Superior temporal gyrus (tissue), 1 donor: ENCODE measurements at regions not wholly inside any gene's neighbourhood (a gene's known extent, or its start where the extent isn't known, plus 50 kb on each side); places are given as distances from the start of the nearest gene placed in this dataset.

Source experiments
- DNase-seq: peaks from one replicate; pipeline ENCODE4 v3.0.0-alpha.2; 2016; ENCODE audit errors: extremely low spot score

- peak; percentile 18 for DNase-seq
Observed at GRCh38 chr17:72518159-72518732, 397.4 kb downstream of the SOX9 start.

- peak; percentile 30 for DNase-seq
Observed at GRCh38 chr17:72518753-72519597, 398.2 kb downstream of the SOX9 start.

GRCh38 chr17:72519598-72519936 is 398.7 kb downstream of the SOX9 start:
- no peak for DNase-seq

GRCh38 chr17:72520665-72521303 is 400.0 kb downstream of the SOX9 start:
- no peak for DNase-seq

- no peak for DNase-seq
Observed at GRCh38 chr17:72523491-72523890, 402.7 kb downstream of the SOX9 start.

GRCh38 chr17:72525225-72526015 is 404.6 kb downstream of the SOX9 start:
- no peak for DNase-seq

- no peak for DNase-seq
Observed at GRCh38 chr17:72526769-72527168, 405.9 kb downstream of the SOX9 start.

GRCh38 chr17:72527789-72528188 is 407.0 kb downstream of the SOX9 start:
- no peak for DNase-seq

GRCh38 chr17:72528683-72529082 is 407.9 kb downstream of the SOX9 start:
- DNase-seq = no peak

GRCh38 chr17:72529386-72529785 is 408.6 kb downstream of the SOX9 start:
- DNase-seq = peak; percentile 21

GRCh38 chr17:72530454-72530853 is 409.6 kb downstream of the SOX9 start:
- DNase-seq = peak; percentile 15

- no peak for DNase-seq
Observed at GRCh38 chr17:72531729-72532128, 410.9 kb downstream of the SOX9 start.

GRCh38 chr17:72534265-72534664 is 413.4 kb downstream of the SOX9 start:
- no peak for DNase-seq

- no peak for DNase-seq
Observed at GRCh38 chr17:72534776-72535175, 414.0 kb downstream of the SOX9 start.

- DNase-seq = no peak
Observed at GRCh38 chr17:72535346-72535745, 414.5 kb downstream of the SOX9 start.

- no peak for DNase-seq
Observed at GRCh38 chr17:72535779-72536178, 415.0 kb downstream of the SOX9 start.

GRCh38 chr17:72536788-72537187 is 416.0 kb downstream of the SOX9 start:
- DNase-seq = no peak

- no peak for DNase-seq
Observed at GRCh38 chr17:72538443-72538842, 417.6 kb downstream of the SOX9 start.

GRCh38 chr17:72538901-72539352 is 418.1 kb downstream of the SOX9 start:
- no peak for DNase-seq

- peak; percentile 75 for DNase-seq
Observed at GRCh38 chr17:72539981-72540897, 419.4 kb downstream of the SOX9 start.

GRCh38 chr17:72542317-72542716 is 421.5 kb downstream of the SOX9 start:
- DNase-seq = no peak
